IMR-90 (cell line): ENCODE measurements at regions not wholly inside any gene's neighbourhood (a gene's known extent, or its start where the extent isn't known, plus 50 kb on each side); places are given as distances from the start of the nearest gene placed in this dataset.

Source experiments
- ATAC-seq: fragments of 200-7000 bp; cut with Tn5 transposase; 2 replicates; pipeline ENCODE4 v1.9.1; 2020; ENCODE audit warnings: low read depth, mild to moderate bottlenecking, moderate library complexity
- BruUV-seq: library from RNA; stranded (reverse); fragments of 400-500 nt; replicated peaks from 2 replicates; lab custom pipeline; 2021; lab: Mats Ljungman, UMichigan
- CTCF ChIA-PET: fragments of 300-600 bp; formaldehyde crosslinking; extraction: SDS; loops from one replicate; lab custom pipeline; 2021; ENCODE audit warnings: antibody characterized with exemption; lab: Yijun Ruan, JAX
- POLR2A ChIA-PET: fragments of 300-600 bp; sonication (Branson Sonifier 250); formaldehyde crosslinking; loops from one replicate; lab custom pipeline; 2022; ENCODE audit warnings: antibody characterized with exemption; ENCODE audit not compliant: unreplicated experiment; lab: Charles Lee
- DNase-seq: peaks from one replicate; pipeline ENCODE4 v3.0.0; 2013
- H2AFZ ChIP-seq: replicated peaks from 2 replicates; pipeline ENCODE3; 2013; ENCODE audit warnings: low read length, mild to moderate bottlenecking; ENCODE audit not compliant: poor library complexity
- H2AK5ac ChIP-seq: 2 replicates; pipeline ENCODE4 v1.6.1; 2013; ENCODE audit warnings: low read depth, low read length, inconsistent platforms
- H2AK9ac ChIP-seq: replicated peaks from 2 replicates; pipeline ENCODE3; 2013; ENCODE audit warnings: mild to moderate bottlenecking, low read depth, low read length, moderate library complexity; ENCODE audit not compliant: poor library complexity
- H2BK120ac ChIP-seq: 2 replicates; pipeline ENCODE4 v1.6.1; 2013; ENCODE audit warnings: low read depth, low read length, inconsistent platforms
- H2BK15ac ChIP-seq: 3 replicates; pipeline ENCODE4 v1.6.1; 2013; ENCODE audit warnings: low read depth, low read length, inconsistent platforms
- H2BK20ac ChIP-seq: 2 replicates; pipeline ENCODE4 v1.6.1; 2013; ENCODE audit warnings: low read depth, mild to moderate bottlenecking, inconsistent platforms, low read length, moderate library complexity
- H2BK5ac ChIP-seq: 2 replicates; pipeline ENCODE4 v1.6.1; 2013; ENCODE audit warnings: mild to moderate bottlenecking, low read depth, low read length, inconsistent platforms; ENCODE audit not compliant: poor library complexity, severe bottlenecking
- H3K14ac ChIP-seq: replicated peaks from 2 replicates; pipeline ENCODE4 v1.6.1; 2013; ENCODE audit warnings: low read depth, low read length, inconsistent platforms
- H3K18ac ChIP-seq: 2 replicates; pipeline ENCODE4 v1.6.1; 2013; ENCODE audit warnings: low read depth, low read length, control low read depth
- H3K23ac ChIP-seq: 2 replicates; pipeline ENCODE4 v1.6.1; 2013; ENCODE audit warnings: low read depth, low read length, inconsistent platforms
- H3K27ac ChIP-seq: 2 replicates; pipeline ENCODE4 v1.5.1; 2013; ENCODE audit warnings: mild to moderate bottlenecking, control low read depth, low read length; ENCODE audit not compliant: insufficient read depth
- H3K27me3 ChIP-seq: 2 replicates; pipeline ENCODE4 v1.6.1; 2013; ENCODE audit warnings: low read length; ENCODE audit not compliant: control insufficient read depth, insufficient read depth
- H3K36me3 ChIP-seq: 2 replicates; pipeline ENCODE4 v1.6.1; 2013; ENCODE audit warnings: low read length, mixed read lengths; ENCODE audit not compliant: control insufficient read depth, insufficient read depth
- H3K4ac ChIP-seq: 2 replicates; pipeline ENCODE4 v1.6.1; 2013; ENCODE audit warnings: low read depth, low read length, inconsistent platforms
- H3K4me1 ChIP-seq: 2 replicates; pipeline ENCODE4 v1.6.1; 2013; ENCODE audit warnings: low read length, mixed read lengths; ENCODE audit not compliant: control insufficient read depth, insufficient read depth
- H3K4me2 ChIP-seq: 2 replicates; pipeline ENCODE4 v1.6.1; 2013; ENCODE audit warnings: low read depth, mild to moderate bottlenecking, control low read depth, low read length, moderate library complexity
- H3K4me3 ChIP-seq: 2 replicates; pipeline ENCODE4 v1.5.1; 2013; ENCODE audit warnings: low read depth, mild to moderate bottlenecking, control low read depth, low read length, moderate library complexity; ENCODE audit not compliant: insufficient read depth
- H3K56ac ChIP-seq: 2 replicates; pipeline ENCODE4 v1.6.1; 2013; ENCODE audit warnings: low read length, inconsistent platforms; ENCODE audit not compliant: insufficient read depth; ENCODE audit errors: extremely low read depth
- H3K79me1 ChIP-seq, 2 experiments: 2 replicates each; pipeline ENCODE4 v1.6.1; 2013; ENCODE audit warnings: low read length in 2 of 2, inconsistent platforms in 1 of 2, low read depth in 1 of 2
- H3K9ac ChIP-seq: 2 replicates; pipeline ENCODE4 v1.6.1; 2013; ENCODE audit warnings: low read depth, low read length, control low read depth
- H3K9me1 ChIP-seq: 2 replicates; pipeline ENCODE4 v1.6.1; 2013; ENCODE audit warnings: low read length, inconsistent platforms; ENCODE audit not compliant: insufficient read depth
- H3K9me3 ChIP-seq: 2 replicates; pipeline ENCODE4 v1.6.1; 2013; ENCODE audit warnings: low read length; ENCODE audit not compliant: control insufficient read depth, insufficient read depth
- H4K20me1 ChIP-seq: 2 replicates; pipeline ENCODE4 v1.6.1; 2013; ENCODE audit warnings: low read length, inconsistent platforms; ENCODE audit not compliant: insufficient read depth
- H4K5ac ChIP-seq: 2 replicates; pipeline ENCODE4 v1.6.1; 2013; ENCODE audit warnings: mild to moderate bottlenecking, low read depth, low read length, control low read depth
- H4K8ac ChIP-seq, 2 experiments: 2 replicates each; pipeline ENCODE4 v1.6.1; 2013; ENCODE audit warnings: low read depth in 2 of 2, low read length in 2 of 2, control low read depth in 1 of 2, inconsistent platforms in 1 of 2
- H4K91ac ChIP-seq: 2 replicates; pipeline ENCODE4 v1.6.1; 2013; ENCODE audit warnings: low read depth, low read length, inconsistent platforms; ENCODE audit not compliant: insufficient read depth
- MAFK ChIP-seq: IDR thresholded peaks from 2 replicates; pipeline ENCODE4 v1.6.1; 2012; ENCODE audit warnings: low read depth, low read length, improper control_type of control experiment
- SMC3 ChIP-seq: fragments of 150-350 bp; IDR thresholded peaks from 2 replicates; pipeline ENCODE4 v1.6.1; 2016; ENCODE audit warnings: low read depth, mild to moderate bottlenecking, antibody characterized with exemption, low read length, moderate library complexity
- WGBS, 2 experiments: methylation state at CpG; one replicate each; pipeline versions ENCODE4 v1.1.5 to v1.1.7; 2013; ENCODE audit warnings: missing lambda C conversion rate in 2 of 2; ENCODE audit not compliant: insufficient read length in 1 of 2; ENCODE audit errors: extremely low coverage in 2 of 2; 5-methylcytosine and 5-hydroxymethylcytosine counted together
- dilution Hi-C: fragments of 300-500 bp; cut with HindIII; formaldehyde crosslinking; loops from one replicate; pipeline ENCODE4 v1.14.3; 2018; ENCODE audit warnings: low sequenced_read_pairs; ENCODE audit not compliant: unreplicated experiment
- in situ Hi-C: fragments of 300-500 bp; cut with MboI; formaldehyde crosslinking; loops from 3 replicates; pipeline ENCODE4 v1.14.3; 2019; ENCODE audit warnings: low sequenced_read_pairs, inconsistent platforms, mixed read lengths
- intact Hi-C: fragments of 100-400 bp; cut with micrococcal nuclease; formaldehyde crosslinking; loops from 2 replicates; pipeline ENCODE4 v1.10.0; 2022

GRCh38 chr7:42432644-42433043 lies 195.6 kb upstream of the GLI3 start:
- Histone ChIP-seq H2BK20ac (no peak overlapping the region), H4K91ac (no peak overlapping the region), H3K4me3 (no peak overlapping the region), H2AFZ (no peak overlapping the region), H3K79me1 (no peaks in the 10 kb centered on the region), H4K5ac (no peak overlapping the region), H3K4me2 (no peak overlapping the region), H3K18ac (no peak overlapping the region), H3K14ac (no peak overlapping the region), H3K4ac (no peak overlapping the region), H3K56ac (no peak overlapping the region), H3K9me1 (no peaks in the 10 kb centered on the region), H2BK120ac (no peak overlapping the region), H3K4me1 (no peaks in the 10 kb centered on the region), H2BK5ac (no peak overlapping the region), H3K27ac (no peak overlapping the region), H2BK15ac (no peak overlapping the region), H3K9me3 (no peaks in the 10 kb centered on the region), H4K8ac (no peak overlapping the region), H3K9ac (no peak overlapping the region), H3K36me3 (no peaks in the 10 kb centered on the region), H3K23ac (no peak overlapping the region), H2AK9ac (no peak overlapping the region), H2AK5ac (no peak overlapping the region), H3K27me3 (no peaks in the 10 kb centered on the region), H4K20me1 (no peaks in the 10 kb centered on the region)
- POLR2A ChIA-PET = no interaction called here
- dilution Hi-C loops (no loop called here), intact Hi-C loops (no loop called here), in situ Hi-C loops (no loop called here)
- no peak for ATAC-seq
- no peak for DNase-seq
- CTCF ChIA-PET = no interaction called here
- BruUV-seq = no TSS peak
- no peak for TF ChIP-seq MAFK
- TF ChIP-seq SMC3 = no peak
- WGBS, 2 experiments = no CpG with 5 or more reads among the region's 1 CpG
